ENCODE measurements at regions not wholly inside any gene's neighbourhood (a gene's known extent, or its start where the extent isn't known, plus 50 kb on each side); places are given as distances from the start of the nearest gene placed in this dataset.

GRCh38 chr13:87207280-87208003, 463.7 kb upstream of the SLITRK5 start:
- no peak for TF ChIP-seq EZH2phosphoT487 (IDR thresholded peaks at IDR 0.05)
- no peak for TF ChIP-seq CTCF (IDR thresholded peaks at IDR 0.05)
- no peak for TF ChIP-seq EZH2 (IDR thresholded peaks at IDR 0.05)

Measured in neural progenitor cell (in vitro differentiated cells).